B cell (primary cell): ENCODE measurements at regions not wholly inside any gene's neighbourhood (a gene's known extent, or its start where the extent isn't known, plus 50 kb on each side); places are given as distances from the start of the nearest gene placed in this dataset.

Experiments used
- ATAC-seq: fragments of 200-7000 bp; cut with Tn5 transposase; one replicate; pipeline ENCODE4 v1.10.0; 2021; ENCODE audit warnings: low read depth, mild to moderate bottlenecking, moderate number of reproducible peaks, moderate library complexity
- CTCF ChIA-PET: fragments of 350-600 bp; sonication (Branson Sonifier 250); formaldehyde crosslinking; loops from one replicate; lab custom pipeline; 2021; ENCODE audit warnings: antibody characterized with exemption, inconsistent platforms; lab: Charles Lee
- POLR2A ChIA-PET: fragments of 350-600 bp; sonication (Branson Sonifier 250); formaldehyde crosslinking; loops from one replicate; lab custom pipeline; 2021; ENCODE audit warnings: antibody characterized with exemption; lab: Charles Lee
- DNase-seq: peaks from one replicate; pipeline ENCODE4 v3.0.0; 2013
- H2AFZ ChIP-seq: 2 replicates; pipeline ENCODE4 v1.6.1; 2012; ENCODE audit warnings: mild to moderate bottlenecking, low read depth, low read length; ENCODE audit not compliant: insufficient read depth, poor library complexity, severe bottlenecking
- H3K27ac ChIP-seq, 2 donors: 1 replicate in 1 of 2; 2 replicates in 1 of 2; pipeline ENCODE4 v1.5.1; 2012 to 2013; ENCODE audit warnings: low read length in 2 of 2, mild to moderate bottlenecking in 2 of 2, moderate library complexity in 1 of 2
- H3K27me3 ChIP-seq, 4 experiments: fragments of 200-600 bp in 1 of 4; sonication (generic) in 1 of 4; replicated peaks in 1 of 4; 1 replicate in 2 of 4; 2 replicates in 2 of 4; pipeline versions ENCODE4 v1.6.1 to v1.7.0; 2013 to 2016; ENCODE audit warnings: low read length in 3 of 4, mild to moderate bottlenecking in 2 of 4, mixed read lengths in 1 of 4, moderate library complexity in 1 of 4; ENCODE audit not compliant: insufficient read depth in 4 of 4, control insufficient read depth in 3 of 4; ENCODE audit errors: control extremely low read depth in 1 of 4
- H3K36me3 ChIP-seq, 2 experiments: replicated peaks in 1 of 2; 1 replicate in 1 of 2; 2 replicates in 1 of 2; pipeline versions ENCODE4 v1.6.1 to v1.7.1; 2013; ENCODE audit warnings: low read length in 1 of 2; ENCODE audit not compliant: insufficient read depth in 2 of 2, control insufficient read depth in 1 of 2; ENCODE audit errors: control extremely low read depth in 1 of 2, extremely low read depth in 1 of 2
- H3K4me1 ChIP-seq, 2 donors: fragments of 200-600 bp in 1 of 2; sonication (generic) in 1 of 2; 1 replicate in 1 of 2; 2 replicates in 1 of 2; pipeline versions ENCODE4 v1.5.1 to v1.6.1; 2013 to 2017; ENCODE audit warnings: low read length in 2 of 2; ENCODE audit not compliant: control insufficient read depth in 2 of 2, insufficient read depth in 2 of 2
- H3K4me2 ChIP-seq: replicated peaks from 2 replicates; pipeline ENCODE3; 2012; ENCODE audit warnings: mild to moderate bottlenecking, low read depth, low read length; ENCODE audit not compliant: poor library complexity, severe bottlenecking
- H3K4me3 ChIP-seq, 5 experiments: fragments of 200-600 bp in 1 of 5; sonication (generic) in 1 of 5; 1 replicate in 3 of 5; 2 replicates in 2 of 5; pipeline versions ENCODE4 v1.5.1 to v1.7.0; 2011 to 2016; ENCODE audit warnings: low read length in 4 of 5, mild to moderate bottlenecking in 4 of 5, low read depth in 2 of 5, control low read depth in 1 of 5, moderate library complexity in 1 of 5; ENCODE audit not compliant: insufficient read depth in 1 of 5; ENCODE audit errors: control extremely low read depth in 1 of 5, extremely low read depth in 1 of 5
- H3K79me2 ChIP-seq: fragments of 200-600 bp; sonication (generic); one replicate; pipeline ENCODE4 v1.6.0; 2016; ENCODE audit warnings: low read length; ENCODE audit not compliant: control insufficient read depth, insufficient read depth
- H3K9ac ChIP-seq: fragments of 200-600 bp; sonication (generic); 2 replicates; pipeline ENCODE4 v1.6.1; 2017; ENCODE audit warnings: mild to moderate bottlenecking, low read length, moderate library complexity
- H3K9me3 ChIP-seq, 3 donors: one replicate each; pipeline versions ENCODE4 v1.6.1 to v1.7.1; 2013; ENCODE audit warnings: low read length in 2 of 3; ENCODE audit not compliant: control insufficient read depth in 2 of 3, insufficient read depth in 1 of 3; ENCODE audit errors: control extremely low read depth in 1 of 3
- H4K20me1 ChIP-seq: 2 replicates; pipeline ENCODE4 v1.6.0; 2012; ENCODE audit warnings: mild to moderate bottlenecking, low read length; ENCODE audit not compliant: insufficient read depth, control insufficient read depth, poor library complexity, severe bottlenecking
- H3K27ac Mint-ChIP-seq: one replicate; pipeline ENCODE4 v1.8.0; 2021; ENCODE audit warnings: mixed read lengths
- H3K27me3 Mint-ChIP-seq: one replicate; pipeline ENCODE4 v1.8.0; 2021; ENCODE audit warnings: mixed read lengths
- H3K4me1 Mint-ChIP-seq: one replicate; pipeline ENCODE4 v1.8.0; 2021; ENCODE audit warnings: mixed read lengths
- H3K4me3 Mint-ChIP-seq: one replicate; pipeline ENCODE4 v1.8.0; 2021; ENCODE audit warnings: mixed read lengths
- H3K9me3 Mint-ChIP-seq: one replicate; pipeline ENCODE4 v1.8.0; 2022; ENCODE audit warnings: mixed read lengths; ENCODE audit not compliant: insufficient read depth
- CTCF ChIP-seq: fragments of 200-600 bp; IDR thresholded peaks from one replicate; pipeline ENCODE4 v1.8.0; 2022; ENCODE audit warnings: antibody characterized with exemption, mild to moderate bottlenecking
- EZH2 ChIP-seq: IDR thresholded peaks from 2 replicates; pipeline ENCODE4 v1.6.1; 2012; ENCODE audit warnings: borderline replicate concordance, low read depth, mild to moderate bottlenecking, moderate library complexity, low read length; ENCODE audit not compliant: insufficient read depth, poor library complexity, severe bottlenecking
- WGBS: methylation state at CpG from one replicate; pipeline ENCODE4 v1.1.5; 2013; ENCODE audit warnings: missing lambda C conversion rate; ENCODE audit not compliant: insufficient coverage; 5-methylcytosine and 5-hydroxymethylcytosine counted together
- intact Hi-C: fragments of 100-400 bp; cut with micrococcal nuclease; formaldehyde crosslinking; loops from one replicate; pipeline ENCODE4 v1.10.0; 2022

- H3K4me1 Mint-ChIP-seq: no peaks in the 10 kb centered on the region
- WGBS: 93% methylated on average over 21 of the region's 21 CpGs
- POLR2A ChIA-PET: no interaction called here
Measured at GRCh38 chr2:239677453-239678185, 276.8 kb upstream of the HDAC4 start.

More at GRCh38 chr2:239677453-239678185, 276.8 kb upstream of the HDAC4 start:
- H3K9me3 Mint-ChIP-seq: peaks cover 7% of the 10 kb centered on the region
- Histone ChIP-seq H3K79me2 (no peaks in the 10 kb centered on the region), H3K9ac (no peak overlapping the region), H4K20me1 (no peaks in the 10 kb centered on the region), H3K27me3 (no peaks in the 10 kb centered on the region), H3K4me2 (no peak overlapping the region), H2AFZ (no peak overlapping the region), H3K4me3 (no peak overlapping the region), H3K36me3 (no peaks in the 10 kb centered on the region), H3K27ac (no peak overlapping the region), H3K9me3 (no peaks in the 10 kb centered on the region), H3K4me1 (no peaks in the 10 kb centered on the region)
- no peak overlapping the region for H3K4me3 Mint-ChIP-seq
- DNase-seq: no peak
- no peak overlapping the region for H3K27ac Mint-ChIP-seq
- intact Hi-C loops: no loop called here
- ATAC-seq: no peak
- CTCF ChIA-PET: no interaction called here
- H3K27me3 Mint-ChIP-seq: peaks cover 10% of the 10 kb centered on the region
- TF ChIP-seq EZH2 (no peak), CTCF (no peak)
